D341Med (cell line): ENCODE measurements at regions not wholly inside any gene's neighbourhood (a gene's known extent, or its start where the extent isn't known, plus 50 kb on each side); places are given as distances from the start of the nearest gene placed in this dataset.
"Not testable (repeated sequence)": the region's sequence is repeated elsewhere in the genome, so short reads cannot be mapped to it uniquely, and the experiment has no call there.

Experiments
- DNase-seq: peaks from one replicate; pipeline ENCODE4 v3.0.0; 2012; ENCODE audit warnings: low spot score

DNA sequence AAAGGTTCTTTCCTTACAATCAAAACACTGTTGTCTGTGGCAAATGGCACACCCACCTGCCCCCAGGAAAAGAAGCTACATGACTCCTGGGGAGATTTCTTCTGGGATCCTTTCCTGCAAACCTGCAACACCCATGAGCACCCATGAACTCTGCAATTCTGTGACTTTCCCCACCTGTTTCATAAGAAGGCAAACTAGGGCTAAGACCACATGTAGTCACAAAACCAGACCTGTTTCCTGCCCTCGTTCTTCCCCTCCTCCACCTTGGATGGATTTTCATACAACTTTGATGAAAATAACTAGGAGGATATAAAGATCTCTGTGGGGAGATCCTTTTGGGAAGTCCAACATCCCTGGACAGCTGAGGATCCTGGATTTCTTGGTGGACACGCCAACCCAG, 1084.7 kb downstream of the BCL11B start:
- no peak for DNase-seq

DNA sequence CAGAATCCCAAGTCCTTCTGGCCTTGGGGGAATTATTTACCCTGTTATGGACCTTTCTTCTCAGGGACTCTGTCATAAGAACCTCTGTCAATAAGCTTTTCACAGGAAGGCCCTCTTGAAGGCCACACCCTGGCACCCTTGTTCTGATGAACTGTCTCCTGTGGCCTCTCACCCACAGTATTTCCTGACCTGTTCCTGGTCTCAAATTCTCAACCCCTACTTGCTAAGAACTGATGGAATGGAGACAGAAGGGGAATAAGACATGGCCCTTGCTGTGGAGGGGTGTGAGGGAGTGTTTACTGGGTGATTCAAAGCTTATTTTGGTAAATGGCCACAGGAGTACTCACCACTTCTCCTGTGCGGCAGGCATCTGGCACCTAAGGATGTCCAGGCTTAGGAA, 1082.9 kb downstream of the BCL11B start:
- no peak for DNase-seq

DNA sequence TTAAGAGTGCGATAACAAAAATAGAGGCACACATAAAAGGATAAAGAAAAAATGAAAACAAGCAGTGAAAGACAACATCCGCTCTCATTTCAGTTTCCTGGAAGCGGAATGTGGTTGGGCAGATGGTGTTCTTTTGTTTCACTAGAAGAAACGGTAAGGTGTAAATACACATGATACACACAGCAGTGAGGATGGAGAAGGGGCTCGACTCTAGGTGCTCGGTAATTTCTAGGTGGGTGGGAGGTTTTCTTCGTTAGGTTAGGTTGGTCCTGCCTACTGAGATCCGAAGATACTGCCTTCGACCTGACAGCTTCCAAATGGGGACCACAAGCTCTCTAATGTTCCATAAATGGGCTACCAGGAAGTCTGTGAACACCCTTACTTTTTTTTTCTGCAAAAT, 1082.5 kb downstream of the BCL11B start:
- no peak for DNase-seq

DNA sequence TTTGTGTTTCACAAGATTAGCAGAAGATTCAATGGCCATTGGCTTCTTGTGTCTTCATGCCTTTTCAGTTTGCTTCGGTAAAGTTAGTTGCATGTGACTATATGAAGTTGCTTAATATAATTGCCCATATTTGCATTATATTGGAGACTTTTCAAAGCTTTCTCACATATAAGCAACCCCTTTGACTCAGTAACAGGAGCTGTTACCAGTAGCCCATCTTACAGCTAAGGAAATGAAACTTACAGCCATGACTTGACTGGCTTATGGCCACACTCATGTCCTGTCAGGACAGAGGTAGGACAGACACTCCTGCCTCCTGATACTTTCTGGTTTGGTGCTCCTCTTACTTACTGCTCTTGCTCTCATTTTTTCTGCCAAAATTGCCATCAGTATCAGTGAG, 1082.1 kb downstream of the BCL11B start:
- DNase-seq: no peak

DNA sequence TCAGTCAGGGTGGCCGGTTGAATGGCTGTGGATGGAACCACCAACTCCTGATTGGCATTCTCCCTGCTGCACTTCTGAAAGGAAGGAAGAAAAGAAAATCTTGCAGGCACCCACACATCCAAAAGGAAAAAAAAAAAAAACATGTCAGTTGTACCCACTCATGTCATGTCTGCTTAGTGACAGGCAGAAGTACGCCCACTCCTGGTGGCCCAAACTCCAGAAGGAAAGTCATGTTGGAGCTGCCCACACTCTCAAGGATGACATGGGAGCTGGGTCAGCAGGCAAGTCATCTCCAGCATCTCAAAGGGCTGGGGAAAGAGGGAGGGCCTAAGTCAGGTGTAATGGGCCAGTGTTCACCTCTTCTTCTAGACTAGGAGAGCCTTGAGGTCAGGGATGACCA, 1079.1 kb downstream of the BCL11B start:
- no peak for DNase-seq

DNA sequence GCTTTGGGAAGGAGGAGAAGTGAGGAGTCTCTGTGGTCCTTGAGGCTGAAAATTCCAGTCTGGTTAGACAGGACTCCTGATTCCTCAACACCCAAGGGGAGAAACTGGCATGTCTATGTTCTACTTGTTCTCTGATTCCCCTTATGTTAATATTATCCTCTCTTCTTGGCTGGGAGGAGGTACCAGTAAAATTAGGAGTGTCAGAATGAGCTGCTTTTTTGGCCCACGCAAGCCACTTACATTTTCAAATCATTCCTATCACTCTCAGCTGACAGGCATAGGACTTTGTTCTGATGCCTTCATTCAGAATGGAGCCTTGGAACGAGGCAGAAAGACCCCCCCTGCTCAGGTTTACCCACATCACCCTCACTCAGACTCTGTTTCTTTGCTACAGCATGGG, 1077.2 kb downstream of the BCL11B start:
- no peak for DNase-seq

DNA sequence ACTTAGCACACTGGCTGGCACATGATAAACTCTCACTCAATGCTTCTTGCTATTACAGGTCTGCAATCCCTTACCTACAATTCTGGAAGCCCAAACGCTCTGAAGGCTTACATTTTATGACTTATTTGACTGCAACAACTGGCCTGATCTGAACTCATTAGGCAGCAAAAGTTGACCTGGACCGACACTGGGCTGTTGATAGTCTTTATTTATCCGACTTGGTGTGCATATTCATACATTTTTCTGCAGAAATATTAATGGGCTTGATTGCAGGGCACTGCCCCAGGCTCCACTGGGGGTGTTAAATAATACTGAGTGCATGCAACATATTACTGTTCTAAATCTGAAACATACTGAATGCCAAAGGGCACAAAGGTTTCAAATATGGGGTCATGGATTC, 1076.7 kb downstream of the BCL11B start:
- DNase-seq: no peak

DNA sequence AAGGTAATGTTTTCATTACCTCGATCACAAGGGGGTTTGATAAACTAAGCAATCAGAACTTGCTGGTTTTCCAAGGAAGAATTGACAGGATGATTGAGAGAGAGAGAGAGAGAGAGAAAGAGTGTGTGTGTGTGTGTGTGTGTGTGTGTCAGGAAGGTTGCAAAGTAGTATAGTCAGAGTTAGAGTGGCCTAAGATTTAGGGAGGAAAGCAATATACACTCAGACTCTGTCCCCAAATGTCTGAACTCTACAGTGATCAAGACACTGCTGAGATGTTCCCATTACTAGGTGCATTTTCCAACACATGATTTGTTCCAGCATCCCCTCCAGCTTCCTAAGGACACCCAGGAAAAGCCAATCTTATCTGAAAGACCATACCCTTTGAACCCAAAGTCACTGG, 1074.1 kb downstream of the BCL11B start:
- DNase-seq: no peak

DNA sequence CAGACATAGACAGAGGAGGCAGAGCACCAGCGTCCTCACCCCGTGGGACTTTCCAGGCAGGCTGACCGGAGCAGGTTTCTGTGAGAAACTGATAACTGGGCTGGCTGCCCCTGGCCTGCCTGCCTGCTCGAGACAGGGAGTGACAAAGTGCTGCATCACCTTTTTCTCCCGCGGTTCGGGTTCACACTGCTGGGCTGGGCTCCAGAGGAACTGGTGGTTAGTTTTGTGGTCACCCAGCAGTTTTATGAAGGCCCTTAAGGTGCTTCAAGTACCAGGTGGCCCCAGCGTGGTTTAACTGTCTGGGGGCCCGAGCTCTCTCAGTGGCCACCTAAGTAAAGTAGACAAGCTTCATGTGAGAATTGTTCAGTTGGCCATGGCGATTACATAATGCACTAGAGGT, 1073.6 kb downstream of the BCL11B start:
- no peak for DNase-seq

DNA sequence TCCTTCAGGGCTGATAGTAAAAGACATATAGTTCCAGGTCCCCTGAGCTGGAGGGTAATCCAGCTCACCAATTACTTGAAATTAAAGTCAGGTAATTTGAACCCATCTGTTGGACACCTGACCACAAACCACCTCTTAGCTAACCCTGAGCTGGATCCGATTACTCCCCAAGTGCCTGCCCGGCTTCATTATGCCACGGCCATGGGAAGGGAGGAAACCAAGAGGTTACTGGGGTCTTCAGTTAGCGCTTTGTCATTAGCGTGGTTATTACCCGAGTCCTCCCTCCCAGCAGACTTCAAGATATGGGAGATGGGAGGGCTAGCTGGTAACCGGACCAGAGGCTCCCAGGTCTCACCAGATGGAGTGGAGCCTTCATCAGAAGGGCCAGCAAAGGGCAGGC, 1071.4 kb downstream of the BCL11B start:
- no peak for DNase-seq

DNA sequence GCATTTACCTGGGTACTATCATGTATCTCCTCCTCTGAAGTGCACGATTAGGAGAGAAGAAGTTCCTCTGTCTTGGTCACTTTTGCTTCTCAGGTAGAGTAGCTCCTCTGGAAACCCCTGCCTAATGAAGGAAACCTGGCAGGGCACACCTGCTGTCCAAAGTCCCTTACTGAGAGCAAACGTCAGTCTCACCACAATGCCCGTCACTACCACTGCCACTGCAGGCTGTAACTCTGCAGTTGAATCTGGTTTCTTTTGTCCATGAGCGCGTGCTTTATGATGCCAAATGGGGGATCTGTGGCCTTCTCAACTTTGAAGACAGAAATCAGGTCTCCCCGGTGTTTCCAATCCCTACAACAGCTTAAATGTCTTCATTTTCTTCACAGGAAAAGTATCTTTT, 1068.6 kb downstream of the BCL11B start:
- no peak for DNase-seq

DNA sequence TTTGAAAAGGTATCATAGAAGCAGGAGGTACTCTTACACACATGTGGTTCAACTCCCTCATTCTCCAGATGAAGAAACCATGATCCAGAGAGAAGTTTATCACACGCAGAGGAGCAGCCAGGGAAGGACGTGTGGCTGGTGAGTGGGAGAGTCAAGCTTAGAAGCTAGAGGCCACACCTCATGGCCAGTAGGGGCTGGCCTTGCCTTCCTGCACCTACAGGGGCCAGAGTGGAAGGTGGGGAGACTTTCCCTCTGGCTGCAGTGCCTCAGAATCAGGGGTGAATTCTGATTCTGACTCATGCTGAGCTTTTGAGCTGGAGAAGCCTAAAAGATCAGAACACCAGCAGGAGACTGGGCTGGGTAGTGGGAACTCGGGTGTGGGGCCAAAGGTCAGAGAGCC, 1067.9 kb downstream of the BCL11B start:
- no peak for DNase-seq

DNA sequence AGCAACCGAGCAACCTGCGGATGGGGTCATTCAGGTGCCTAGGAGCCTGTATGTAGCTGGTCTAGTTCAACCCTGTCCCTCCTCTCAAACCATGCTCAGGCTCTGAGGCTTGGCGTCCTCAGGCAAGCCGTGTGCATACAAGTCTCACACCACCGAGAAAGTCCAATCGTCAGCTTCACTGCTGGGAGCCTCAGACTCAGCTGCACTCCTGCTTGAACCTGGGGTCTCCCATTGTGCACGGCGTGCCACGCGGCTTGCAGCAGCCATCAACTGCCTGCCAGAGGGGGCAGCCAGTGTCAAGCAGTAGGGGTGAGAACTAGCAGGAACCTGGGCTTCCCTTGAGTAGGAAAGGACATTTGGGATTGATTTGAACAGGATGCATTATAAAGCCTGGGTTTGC, 1064.6 kb downstream of the BCL11B start:
- no peak for DNase-seq

DNA sequence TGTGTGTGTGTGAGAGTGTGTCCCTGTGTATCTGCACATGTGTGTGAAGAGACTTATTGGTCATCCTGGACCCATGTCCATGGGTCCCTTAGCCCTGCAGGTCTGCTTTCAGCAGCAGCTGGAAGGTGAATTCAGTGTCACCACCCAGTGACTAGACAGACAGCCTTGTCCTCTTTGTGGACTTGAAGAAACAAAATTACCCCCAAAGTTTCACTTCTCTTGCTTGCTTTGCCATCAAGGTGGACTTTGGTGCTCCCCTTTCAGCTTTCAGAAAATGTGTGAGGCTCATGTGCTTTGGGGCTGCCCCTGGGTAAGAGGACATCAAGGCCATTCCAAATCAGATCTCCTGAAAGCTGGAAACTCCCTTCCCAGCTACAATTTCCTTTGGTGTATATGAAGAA, 1063.8 kb downstream of the BCL11B start:
- no peak for DNase-seq

DNA sequence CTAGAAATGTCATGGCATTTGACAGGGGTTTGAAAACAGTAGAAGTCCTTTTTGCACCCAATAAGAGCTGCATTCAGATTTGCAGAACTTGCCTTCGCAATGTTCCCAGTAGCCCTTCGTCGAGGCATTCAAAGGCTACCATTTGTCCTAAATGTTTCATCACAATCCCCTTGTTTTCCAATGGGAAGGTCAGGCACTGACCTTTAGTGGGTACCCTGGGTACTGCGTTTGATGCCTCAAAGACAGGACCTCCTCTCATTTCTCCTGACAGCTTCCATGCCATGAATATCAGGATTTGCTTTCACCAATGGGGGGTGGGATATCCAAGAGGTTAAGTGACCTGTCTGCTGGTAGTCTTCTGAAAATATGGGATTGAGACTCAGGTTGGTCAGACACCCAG, 1063.1 kb downstream of the BCL11B start:
- DNase-seq: no peak

DNA sequence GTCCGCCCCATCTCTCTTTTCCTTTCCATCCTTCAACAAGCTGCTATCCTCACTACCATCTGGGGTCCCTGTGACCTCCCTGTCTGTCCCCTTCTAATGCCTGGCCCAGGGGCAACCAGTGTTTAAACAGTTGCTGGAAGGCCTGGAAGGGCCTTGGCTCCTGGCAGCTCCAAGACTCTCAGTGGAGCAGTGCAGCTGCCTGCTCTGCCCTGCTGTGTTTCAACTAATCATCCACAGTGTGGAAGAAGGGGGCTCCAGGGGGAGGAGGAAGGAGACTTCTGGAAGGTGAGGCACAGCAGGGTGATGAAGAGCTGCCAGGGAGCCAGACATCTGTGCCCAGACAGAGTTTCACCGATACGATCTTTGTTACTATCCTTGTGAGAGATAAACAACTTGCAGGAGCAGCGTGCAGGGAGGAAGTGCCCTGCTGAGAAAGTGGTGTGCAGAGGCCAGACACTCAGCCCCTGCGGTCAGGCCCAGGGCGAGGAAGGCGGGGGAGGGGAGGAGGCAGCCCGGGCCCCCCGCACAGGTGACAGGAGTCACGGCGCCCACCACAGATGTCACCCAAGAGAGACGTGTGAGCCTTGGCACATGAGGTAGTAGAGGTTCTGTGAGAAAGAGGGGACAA, 1061.8 kb downstream of the BCL11B start:
- no peak for DNase-seq

DNA sequence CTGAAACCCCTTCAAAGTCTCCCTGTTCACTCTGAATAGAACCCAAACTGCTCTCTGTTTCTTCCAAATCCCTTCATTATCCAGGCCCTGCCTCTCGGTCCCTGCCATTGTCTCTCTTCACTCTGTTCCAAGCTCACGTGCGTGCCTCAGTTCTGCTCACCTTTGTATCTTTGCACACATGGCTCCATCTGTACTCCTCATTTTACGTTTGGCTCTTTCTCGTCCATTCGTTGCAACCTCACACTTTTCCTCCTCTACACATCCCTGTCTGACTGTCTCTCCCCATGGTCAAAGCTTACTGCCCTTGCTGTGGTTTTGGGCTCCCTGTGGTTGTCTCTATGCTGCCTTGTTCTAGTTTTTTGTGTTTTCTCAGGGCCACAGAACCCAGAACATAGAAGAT, 1054.5 kb downstream of the BCL11B start:
- DNase-seq: no peak

DNA sequence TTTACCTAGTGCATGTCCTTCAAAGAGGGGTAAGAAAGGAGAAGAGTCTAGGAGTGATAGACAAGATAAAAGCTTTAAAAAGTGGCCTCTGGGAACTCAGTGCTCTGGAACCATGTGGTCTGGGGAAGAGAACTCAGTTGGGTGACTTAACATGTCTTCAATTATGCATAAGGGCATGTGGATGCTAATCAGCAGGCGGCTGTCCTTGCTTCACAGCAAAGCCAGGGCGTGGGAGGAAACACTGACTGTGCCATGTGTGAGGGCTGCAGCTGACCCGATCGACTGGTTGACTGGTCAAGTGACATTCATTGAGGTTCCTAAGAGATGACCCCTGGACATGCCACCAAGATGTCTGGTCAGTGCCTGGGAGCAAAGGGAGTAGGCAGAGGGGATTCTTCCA, 1053.8 kb downstream of the BCL11B start:
- DNase-seq: no peak

DNA sequence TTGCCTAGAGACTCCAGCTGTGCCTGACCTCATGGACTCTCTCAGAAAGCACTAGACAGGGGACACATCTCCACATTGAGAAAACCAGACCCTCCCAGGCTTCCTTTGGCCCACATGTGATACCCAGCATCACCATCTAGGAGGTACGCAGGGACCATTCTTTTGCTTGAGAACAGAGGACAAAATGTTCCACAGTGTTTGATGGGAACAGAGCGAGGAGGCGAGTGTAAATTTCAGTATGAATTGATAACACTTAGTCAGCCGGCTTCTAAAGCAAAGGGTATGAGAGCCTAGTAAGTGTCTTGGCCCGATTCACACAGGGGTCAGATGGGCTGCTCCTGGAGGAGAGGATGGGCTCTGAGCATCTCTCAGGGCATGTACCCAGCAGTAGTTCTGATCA, 1052.4 kb downstream of the BCL11B start:
- no peak for DNase-seq

DNA sequence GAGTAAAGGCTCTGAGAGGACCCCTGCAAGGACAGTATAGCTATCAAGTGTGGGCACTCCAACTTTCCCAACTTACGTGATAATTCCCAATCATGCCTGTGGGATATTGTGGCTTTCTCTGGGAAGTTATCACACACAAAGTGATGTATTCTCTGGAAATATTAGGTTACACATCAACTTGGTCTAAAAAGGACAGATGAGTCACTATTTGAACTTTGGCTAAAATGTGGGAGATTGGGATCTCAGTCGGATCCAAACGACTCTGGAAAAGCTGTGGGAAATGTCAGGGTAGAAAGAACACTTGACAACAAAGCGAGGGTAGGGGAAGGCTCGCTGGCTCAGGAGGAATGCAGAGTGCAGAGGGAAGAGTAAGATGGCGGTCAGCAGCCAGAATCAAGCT, 1048.9 kb downstream of the BCL11B start:
- no peak for DNase-seq

DNA sequence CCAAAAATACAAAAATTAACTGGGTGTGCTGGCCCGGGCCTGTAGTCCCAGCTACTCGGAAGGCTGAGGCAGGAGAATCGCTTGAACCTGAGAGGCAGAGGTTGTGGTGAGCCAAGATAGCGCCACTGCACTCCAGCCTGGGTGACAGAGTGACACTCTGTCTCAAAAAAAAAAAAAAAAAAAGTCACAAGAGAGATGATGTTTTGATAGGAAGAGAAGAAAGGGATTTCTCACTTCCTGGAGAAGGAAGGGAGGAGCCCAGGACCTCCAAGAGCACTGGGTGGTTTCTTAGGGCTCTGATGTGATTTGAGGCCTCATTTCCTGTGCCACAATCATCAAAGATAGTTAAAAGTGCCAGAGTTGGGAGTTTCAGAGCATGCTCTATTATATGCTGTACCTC, 1048.3 kb downstream of the BCL11B start:
- DNase-seq: not testable (repeated sequence)

DNA sequence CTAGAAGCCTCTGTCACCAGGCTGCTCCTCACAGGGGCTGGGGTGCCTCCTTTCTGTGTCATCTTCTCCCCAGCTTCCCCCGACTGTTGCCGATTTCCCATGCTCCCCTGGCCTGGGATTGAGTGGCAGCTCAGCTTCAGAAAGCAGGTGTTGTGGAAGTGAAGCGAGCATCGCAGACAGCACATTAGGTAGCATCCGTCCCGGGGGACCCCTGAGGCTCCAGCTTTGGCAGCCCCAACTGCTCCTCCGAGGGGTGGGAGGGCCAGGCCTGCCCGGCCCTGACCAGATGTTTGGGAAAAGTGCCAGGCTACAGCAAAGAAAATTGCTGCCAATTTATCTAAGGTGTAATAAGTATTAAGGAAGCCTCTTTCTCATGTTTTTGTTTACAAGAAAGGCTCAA, 1045.6 kb downstream of the BCL11B start:
- no peak for DNase-seq

DNA sequence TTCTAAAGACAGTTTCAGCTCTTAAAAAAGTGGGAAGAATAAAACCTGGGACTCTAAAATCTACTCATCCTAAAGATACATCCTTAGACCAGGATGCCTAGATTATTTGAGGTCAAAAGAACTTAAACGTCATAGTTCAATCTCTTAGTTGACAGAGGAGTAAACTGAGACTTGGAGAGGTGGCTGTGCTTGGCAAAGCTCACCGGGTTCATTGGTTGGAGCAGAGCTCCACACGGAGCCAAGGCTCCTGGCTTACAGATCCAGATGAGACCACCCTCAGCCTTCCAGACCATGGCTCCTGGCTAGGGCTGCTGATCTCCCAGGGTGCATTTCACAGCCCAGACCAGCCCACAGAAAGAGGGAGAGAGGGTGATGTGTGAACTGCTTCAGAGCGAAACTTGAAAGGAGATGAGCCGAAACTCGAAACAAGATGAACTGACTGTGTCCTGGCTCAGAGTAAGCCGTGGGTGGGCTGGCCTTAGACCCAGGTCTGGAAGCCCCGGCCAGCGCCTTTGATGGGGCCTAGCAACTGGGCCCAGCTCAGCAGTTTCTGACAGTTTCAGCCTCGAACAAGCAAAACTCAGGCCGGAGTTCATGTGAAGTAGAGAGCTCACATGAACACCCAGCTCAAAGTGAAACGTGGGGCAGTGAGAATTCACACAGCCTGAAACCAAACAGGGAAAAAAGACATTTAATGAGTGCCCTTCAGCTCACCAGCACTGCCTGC, 1044.8 kb downstream of the BCL11B start:
- DNase-seq: no peak

DNA sequence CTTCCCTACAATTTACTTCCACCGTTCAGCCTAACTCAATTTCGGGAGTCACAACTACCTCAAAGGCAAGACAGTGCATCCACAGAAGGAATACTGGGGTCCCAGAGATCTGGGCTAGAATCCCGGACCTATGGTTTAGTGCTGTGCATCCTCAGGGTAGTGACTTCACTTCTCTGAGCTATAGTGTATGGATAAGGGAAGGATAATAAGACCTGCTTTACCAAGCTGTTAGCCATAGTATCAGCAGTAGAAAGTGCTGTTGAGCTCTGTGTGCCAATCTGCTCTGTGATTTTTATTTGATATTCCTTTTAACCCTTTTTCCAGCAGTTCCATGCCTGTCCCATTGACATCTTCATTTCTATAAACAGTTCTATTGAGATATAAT, 1044.3 kb downstream of the BCL11B start:
- no peak for DNase-seq
